ENCODE measurements at regions not wholly inside any gene's neighbourhood (a gene's known extent, or its start where the extent isn't known, plus 50 kb on each side); places are given as distances from the start of the nearest gene placed in this dataset.
"Not testable (repeated sequence)": the region's sequence is repeated elsewhere in the genome, so short reads cannot be mapped to it uniquely, and the experiment has no call there.

DNA sequence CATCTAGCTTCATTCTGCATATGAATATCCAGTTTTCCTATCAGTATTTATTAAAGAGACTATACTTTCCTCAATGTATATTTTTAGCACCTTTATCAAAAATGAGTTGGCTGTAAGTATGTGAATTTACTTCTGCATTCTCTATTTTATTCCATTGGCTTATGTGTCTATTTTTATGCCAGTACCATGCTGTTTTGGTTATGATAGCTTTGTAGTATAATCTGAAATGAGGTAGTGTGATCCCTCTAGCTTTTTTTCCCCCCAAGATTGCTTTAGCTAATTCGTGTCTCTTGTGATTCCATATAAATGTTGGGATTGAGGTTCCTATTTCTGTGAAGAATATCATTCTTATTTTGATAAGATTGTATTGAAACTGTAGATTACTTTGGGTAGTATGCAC, 469.1 kb upstream of the MAP3K7 start:
- H3K4me1 ChIP-seq (ENCODE audit: low read length) = no peaks in the 10 kb centered on the region
- H3K4me2 ChIP-seq (ENCODE audit: low read depth, low read length) = no peak overlapping the region
- no peaks in the 10 kb centered on the region for H3K9me2 ChIP-seq (replicated peaks; ENCODE audit: insufficient read depth, low read length)
- no peaks in the 10 kb centered on the region for H3K27me3 ChIP-seq (replicated peaks; ENCODE audit: insufficient read depth, low read length)
- H2AFZ ChIP-seq (ENCODE audit: low read length) = no peak overlapping the region
- no peaks in the 10 kb centered on the region for H3K36me3 ChIP-seq (replicated peaks; ENCODE audit: insufficient read depth, low read length)
- DNase-seq = no peak
- TF ChIP-seq EZH2 (optimal IDR thresholded peaks at IDR 0.05; ENCODE audit: low read depth, low read length) (no peak), CTCF (IDR thresholded peaks at IDR 0.05; ENCODE audit: low read length) (no peak), EZH2phosphoT487 (IDR thresholded peaks at IDR 0.05; ENCODE audit: low read length) (no peak)
- H3K27ac ChIP-seq (ENCODE audit: low read length) = no peak overlapping the region
- no peak overlapping the region for H3K4me3 ChIP-seq (ENCODE audit: low read length)
- H3K79me2 ChIP-seq (ENCODE audit: low read length) = no peaks in the 10 kb centered on the region
- H3K9me3 ChIP-seq (replicated peaks; ENCODE audit: insufficient read depth, low read length) = no peaks in the 10 kb centered on the region
- H3F3A ChIP-seq (ENCODE audit: insufficient read depth, low read length) = no peaks in the 10 kb centered on the region
- H4K20me1 ChIP-seq (ENCODE audit: insufficient read depth, low read length) = no peaks in the 10 kb centered on the region
- H3K9ac ChIP-seq (ENCODE audit: low read length) = no peak overlapping the region

DNA sequence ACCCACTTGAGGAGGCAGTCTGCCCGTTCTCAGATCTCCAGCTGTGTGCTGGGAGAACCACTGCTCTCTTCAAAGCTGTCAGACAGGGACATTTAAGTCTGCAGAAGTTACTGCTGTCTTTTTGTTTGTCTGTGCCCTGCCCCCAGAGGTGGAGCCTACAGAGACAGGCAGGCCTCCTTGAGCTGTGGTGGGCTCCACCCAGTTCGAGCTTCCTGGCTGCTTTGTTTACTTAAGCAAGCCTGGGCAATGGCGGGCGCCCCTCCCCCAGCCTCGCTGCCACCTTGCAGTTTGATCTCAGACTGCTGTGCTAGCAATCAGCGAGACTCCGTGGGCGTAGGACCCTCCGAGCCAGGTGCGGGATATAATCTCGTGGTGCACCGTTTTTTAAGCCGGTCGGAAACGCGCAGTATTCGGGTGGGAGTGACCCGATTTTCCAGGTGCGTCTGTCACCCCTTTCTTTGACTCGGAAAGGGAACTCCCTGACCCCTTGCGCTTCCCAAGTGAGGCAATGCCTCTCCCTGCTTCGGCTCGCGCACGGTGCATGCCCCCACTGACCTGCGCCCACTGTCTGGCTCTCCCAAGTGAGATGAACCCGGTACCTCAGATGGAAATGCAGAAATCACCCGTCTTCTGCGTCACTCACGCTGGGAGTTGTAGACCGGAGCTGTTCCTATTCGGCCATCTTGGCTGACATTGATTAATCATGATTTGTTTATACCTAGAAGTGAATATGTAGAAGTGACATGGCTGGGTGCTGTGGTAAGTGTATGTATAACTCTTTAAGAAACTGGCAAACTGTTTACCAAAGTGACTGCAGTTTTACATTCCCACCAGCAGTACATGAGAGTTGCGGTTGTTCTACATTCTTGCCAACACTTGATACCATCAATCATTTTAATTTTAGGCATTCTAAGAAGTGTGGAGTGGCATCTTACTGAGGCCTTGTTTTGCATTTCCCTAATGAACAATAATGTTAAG, 465.9 kb upstream of the MAP3K7 start:
- DNase-seq; H3K9me2 ChIP-seq (replicated peaks; ENCODE audit: insufficient read depth, low read length); H3K79me2 ChIP-seq (ENCODE audit: low read length); H3K9ac ChIP-seq (ENCODE audit: low read length); H3K36me3 ChIP-seq (replicated peaks; ENCODE audit: insufficient read depth, low read length); H3K4me1 ChIP-seq (ENCODE audit: low read length); H3K9me3 ChIP-seq (replicated peaks; ENCODE audit: insufficient read depth, low read length); H3K4me3 ChIP-seq (ENCODE audit: low read length); H2AFZ ChIP-seq (ENCODE audit: low read length); H3K4me2 ChIP-seq (ENCODE audit: low read depth, low read length); H4K20me1 ChIP-seq (ENCODE audit: insufficient read depth, low read length); H3K27ac ChIP-seq (ENCODE audit: low read length); H3K27me3 ChIP-seq (replicated peaks; ENCODE audit: insufficient read depth, low read length); H3F3A ChIP-seq (ENCODE audit: insufficient read depth, low read length): not testable (repeated sequence)

- no peak for DNase-seq
- H3K27me3 ChIP-seq (replicated peaks; ENCODE audit: insufficient read depth, low read length) = no peaks in the 10 kb centered on the region
These were observed 458.3 kb upstream of the MAP3K7 start for GRCh38 chr6:91045161-91045560.

More at GRCh38 chr6:91045161-91045560, 458.3 kb upstream of the MAP3K7 start:
- no peaks in the 10 kb centered on the region for H3K4me1 ChIP-seq (ENCODE audit: low read length)
- H4K20me1 ChIP-seq (ENCODE audit: insufficient read depth, low read length) = no peaks in the 10 kb centered on the region
- H3K36me3 ChIP-seq (replicated peaks; ENCODE audit: insufficient read depth, low read length) = no peaks in the 10 kb centered on the region
- H3K4me3 ChIP-seq (ENCODE audit: low read length) = no peak overlapping the region
- no peaks in the 10 kb centered on the region for H3K79me2 ChIP-seq (ENCODE audit: low read length)
- H3K27ac ChIP-seq (ENCODE audit: low read length) = no peak overlapping the region
- no peaks in the 10 kb centered on the region for H3K9me3 ChIP-seq (replicated peaks; ENCODE audit: insufficient read depth, low read length)
- H3K4me2 ChIP-seq (ENCODE audit: low read depth, low read length) = no peak overlapping the region
- no peaks in the 10 kb centered on the region for H3F3A ChIP-seq (ENCODE audit: insufficient read depth, low read length)
- H3K9me2 ChIP-seq (replicated peaks; ENCODE audit: insufficient read depth, low read length) = no peaks in the 10 kb centered on the region
- TF ChIP-seq EZH2 (optimal IDR thresholded peaks at IDR 0.05; ENCODE audit: low read depth, low read length) (no peak), CTCF (IDR thresholded peaks at IDR 0.05; ENCODE audit: low read length) (no peak), EZH2phosphoT487 (IDR thresholded peaks at IDR 0.05; ENCODE audit: low read length) (no peak)
- H2AFZ ChIP-seq (ENCODE audit: low read length) = no peak overlapping the region
- no peak overlapping the region for H3K9ac ChIP-seq (ENCODE audit: low read length)

All from MM.1S (cell line).